ENCODE measurements at regions not wholly inside any gene's neighbourhood (a gene's known extent, or its start where the extent isn't known, plus 50 kb on each side); places are given as distances from the start of the nearest gene placed in this dataset.

- no peak for DNase-seq
Observed at GRCh38 chr6:62474793-62475192, 188.8 kb upstream of the KHDRBS2 start.

GRCh38 chr6:62466607-62467006, 180.6 kb upstream of the KHDRBS2 start:
- DNase-seq, result no peak

GRCh38 chr6:62465206-62465605, 179.2 kb upstream of the KHDRBS2 start:
- DNase-seq, result no peak

GRCh38 chr6:62452586-62452985, 166.6 kb upstream of the KHDRBS2 start:
- no peak for DNase-seq

GRCh38 chr6:62446647-62447316, 160.8 kb upstream of the KHDRBS2 start:
- DNase-seq, result no peak

GRCh38 chr6:62445521-62445920, 159.5 kb upstream of the KHDRBS2 start:
- no peak for DNase-seq

- DNase-seq, result no peak
Observed at GRCh38 chr6:62441182-62441581, 155.2 kb upstream of the KHDRBS2 start.

GRCh38 chr6:62429781-62430180, 143.8 kb upstream of the KHDRBS2 start:
- DNase-seq, result no peak

- no peak for DNase-seq
Observed at GRCh38 chr6:62400521-62401259, 114.7 kb upstream of the KHDRBS2 start.

- DNase-seq, result no peak
Observed at GRCh38 chr6:62393608-62394007, 107.6 kb upstream of the KHDRBS2 start.

GRCh38 chr6:62392291-62392690, 106.3 kb upstream of the KHDRBS2 start:
- DNase-seq, result no peak

GRCh38 chr6:62391358-62391757, 105.3 kb upstream of the KHDRBS2 start:
- no peak for DNase-seq

- no peak for DNase-seq
Observed at GRCh38 chr6:62390401-62390800, 104.4 kb upstream of the KHDRBS2 start.

GRCh38 chr6:62371453-62372210, 85.6 kb upstream of the KHDRBS2 start:
- no peak for DNase-seq

GRCh38 chr6:62367601-62368000, 81.6 kb upstream of the KHDRBS2 start:
- peak; percentile 31 to 65 (median 56) for DNase-seq

GRCh38 chr6:62362097-62362496, 76.1 kb upstream of the KHDRBS2 start:
- no peak for DNase-seq

- peak in 2 of 3 donors; percentile 6 for DNase-seq
Observed at GRCh38 chr6:62357835-62358234, 71.8 kb upstream of the KHDRBS2 start.

- no peak for DNase-seq
Observed at GRCh38 chr6:62354261-62354660, 68.2 kb upstream of the KHDRBS2 start.

GRCh38 chr6:62345962-62346689, 60.1 kb upstream of the KHDRBS2 start:
- DNase-seq, result no peak

GRCh38 chr6:62345446-62345845, 59.4 kb upstream of the KHDRBS2 start:
- DNase-seq, result no peak

GRCh38 chr6:62344850-62345249, 58.8 kb upstream of the KHDRBS2 start:
- no peak for DNase-seq

GRCh38 chr6:62338477-62338876, 52.5 kb upstream of the KHDRBS2 start:
- DNase-seq, result no peak
